ENCODE measurements at regions not wholly inside any gene's neighbourhood (a gene's known extent, or its start where the extent isn't known, plus 50 kb on each side); places are given as distances from the start of the nearest gene placed in this dataset.

DNA sequence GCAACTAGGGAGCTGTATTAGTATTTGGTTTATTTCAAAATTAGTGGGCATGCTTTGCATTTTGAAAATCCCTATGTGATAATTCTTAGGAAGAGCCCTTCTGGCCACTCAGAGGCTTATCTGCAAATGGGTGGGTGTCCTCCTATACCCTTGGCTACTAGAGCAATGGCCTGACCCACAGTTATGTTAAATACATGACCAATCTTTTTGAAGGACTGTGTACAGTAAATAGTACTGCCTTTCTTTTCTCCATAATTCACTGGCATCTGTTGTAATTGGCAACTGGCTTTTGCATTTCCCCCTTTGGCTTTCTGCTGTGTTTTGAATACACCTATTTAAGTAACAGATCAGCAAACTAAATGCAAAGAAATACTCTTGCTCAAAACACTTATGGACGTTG, 175.4 kb downstream of the ANXA2 start:
- TF ChIP-seq HDGF (IDR thresholded peaks at IDR 0.05; ENCODE audit: borderline replicate concordance): no peak
- TF ChIP-seq ELF4 (IDR thresholded peaks at IDR 0.05): no peak
- TF ChIP-seq BHLHE40 (IDR thresholded peaks at IDR 0.05; ENCODE audit: borderline replicate concordance): no peak
- no peak for TF ChIP-seq LEF1 (IDR thresholded peaks at IDR 0.05; ENCODE audit: borderline replicate concordance)
- TF ChIP-seq SP1 (IDR thresholded peaks at IDR 0.05): no peak
- TF ChIP-seq NFRKB (IDR thresholded peaks at IDR 0.05): no peak
- no peak for TF ChIP-seq FOXM1 (IDR thresholded peaks at IDR 0.05; ENCODE audit: borderline replicate concordance)
- TF ChIP-seq TARDBP (IDR thresholded peaks at IDR 0.05): no peak
